ENCODE measurements at regions not wholly inside any gene's neighbourhood (a gene's known extent, or its start where the extent isn't known, plus 50 kb on each side); places are given as distances from the start of the nearest gene placed in this dataset.

- no peak for TF ChIP-seq CTCF (IDR thresholded peaks at IDR 0.05)
- no peak for TF ChIP-seq POLR2A (IDR thresholded peaks at IDR 0.05)
These were observed 377.6 kb upstream of the ATP2B1 start for GRCh38 chr12:90086281-90086680.

All from heart left ventricle (tissue), 13 donors.